Stimulated activated CD4-positive, alpha-beta T cell treated with anti-CD3 and anti-CD28 coated beads, Interleukin-1b, Interleukin-23, amount 100 ng/mL, for 1 hour (primary cell): ENCODE measurements at regions not wholly inside any gene's neighbourhood (a gene's known extent, or its start where the extent isn't known, plus 50 kb on each side); places are given as distances from the start of the nearest gene placed in this dataset.
"Not testable (repeated sequence)": the region's sequence is repeated elsewhere in the genome, so short reads cannot be mapped to it uniquely, and the experiment has no call there.

Experiments used
- DNase-seq, 2 donors: peaks; one replicate each; pipeline ENCODE4 v3.0.0-alpha.2; 2020; ENCODE audit warnings: low read depth in 2 of 2

DNA sequence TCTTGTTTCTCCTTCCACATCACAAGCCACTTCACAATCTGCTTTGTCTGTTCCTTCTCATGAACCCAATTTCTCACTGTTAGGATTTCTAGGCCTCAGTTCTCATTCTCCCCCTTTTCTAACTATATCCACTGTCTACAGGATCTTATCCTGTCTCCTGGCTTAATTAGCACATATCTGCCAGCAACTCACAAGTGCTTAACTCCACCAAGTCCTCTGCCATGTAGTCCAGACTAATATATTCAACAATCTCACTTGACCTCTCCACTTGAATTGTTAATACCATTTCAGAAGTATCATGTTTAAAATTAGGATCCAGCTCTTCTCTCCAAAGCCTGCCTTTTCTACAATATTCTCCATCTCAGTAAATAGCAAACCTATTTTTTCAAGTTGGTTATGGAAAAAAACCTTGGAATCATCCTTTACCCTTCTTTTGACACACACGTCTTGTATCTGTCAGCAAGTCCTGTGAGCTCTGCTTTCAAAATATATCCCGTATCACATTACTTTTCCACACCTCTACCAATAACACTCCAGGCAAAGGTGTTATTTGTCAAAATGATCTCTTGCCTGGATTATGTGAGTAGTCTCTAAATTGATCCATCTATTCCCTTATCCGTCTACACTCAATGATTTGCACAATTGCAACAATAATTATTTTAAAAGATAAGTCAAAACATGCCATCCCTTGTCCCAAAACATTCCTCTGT is 127.2 kb upstream of the SLIT2 start:
- DNase-seq: no peak

DNA sequence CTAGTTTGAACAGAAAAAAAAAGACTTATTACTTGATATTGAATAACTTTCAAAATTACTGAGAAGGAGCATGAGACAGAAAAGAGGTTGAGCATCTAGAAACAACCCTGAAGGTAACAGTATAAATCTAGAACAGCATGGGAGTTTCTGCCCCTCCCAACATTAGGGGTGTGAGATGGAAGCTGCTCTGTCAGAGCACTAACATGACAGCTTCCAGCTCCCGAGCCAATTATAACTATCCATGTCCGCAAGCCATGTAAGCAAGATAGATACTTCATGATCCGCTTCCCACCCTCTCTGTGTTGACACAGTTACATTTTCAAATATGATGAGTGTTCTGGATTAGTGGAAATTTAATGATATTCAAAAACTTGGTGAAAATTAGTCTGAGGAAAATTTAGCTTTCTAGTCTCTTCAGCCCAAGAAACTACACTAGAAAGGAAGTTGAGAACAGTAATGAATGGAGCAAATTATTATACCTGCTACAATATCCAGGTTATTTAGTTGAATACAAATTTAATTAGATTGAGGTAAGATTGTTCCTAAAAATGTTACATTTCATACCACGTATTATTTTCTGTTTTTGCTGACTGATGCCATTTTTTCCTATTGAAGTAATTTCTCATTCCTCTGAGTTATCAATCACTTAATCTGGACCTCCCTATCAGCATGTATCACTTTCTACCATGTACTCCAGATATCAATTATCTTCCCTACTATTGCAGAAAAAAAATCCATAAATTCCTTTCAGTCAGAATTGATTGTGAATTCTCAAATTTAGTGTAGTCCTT is 129.3 kb upstream of the SLIT2 start:
- DNase-seq: no peak

DNA sequence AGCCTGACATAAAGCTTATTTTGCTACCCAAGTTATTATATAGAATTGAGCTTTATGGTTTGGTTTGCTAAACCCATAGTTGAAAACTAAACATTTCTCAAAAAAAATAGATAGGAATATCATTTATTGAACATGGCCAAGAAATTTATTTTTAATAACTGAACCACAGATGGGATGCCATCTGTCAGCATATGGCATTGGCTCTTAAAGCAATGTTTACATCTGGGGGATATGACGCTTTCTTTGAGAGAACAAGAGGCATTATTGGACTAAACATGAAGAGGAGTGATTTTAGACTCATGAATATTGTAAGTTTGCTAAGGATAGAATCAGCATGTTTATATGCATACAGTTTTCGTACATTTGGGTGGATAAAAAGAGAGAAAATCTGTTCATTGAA is 132.6 kb upstream of the SLIT2 start:
- no peak for DNase-seq

DNA sequence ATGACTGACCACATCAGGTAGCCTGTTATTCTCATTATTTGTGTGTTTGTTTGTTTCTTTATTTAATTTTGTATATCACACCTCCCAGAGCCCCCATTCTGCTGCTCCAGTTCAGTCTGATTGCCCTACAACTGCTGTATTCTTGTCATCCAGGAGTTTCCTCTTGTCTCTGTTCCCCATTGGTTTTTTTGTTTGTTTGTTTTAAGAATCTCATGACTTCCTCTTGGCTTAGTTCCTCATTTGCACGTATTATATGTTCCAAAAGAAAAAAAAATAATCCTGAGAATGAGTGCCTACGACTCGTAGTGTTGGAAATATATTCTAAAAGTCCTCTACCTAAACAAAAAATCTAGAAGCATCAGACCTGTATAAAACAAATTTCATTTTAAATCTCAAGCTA is 142.3 kb upstream of the SLIT2 start:
- DNase-seq: no peak

DNA sequence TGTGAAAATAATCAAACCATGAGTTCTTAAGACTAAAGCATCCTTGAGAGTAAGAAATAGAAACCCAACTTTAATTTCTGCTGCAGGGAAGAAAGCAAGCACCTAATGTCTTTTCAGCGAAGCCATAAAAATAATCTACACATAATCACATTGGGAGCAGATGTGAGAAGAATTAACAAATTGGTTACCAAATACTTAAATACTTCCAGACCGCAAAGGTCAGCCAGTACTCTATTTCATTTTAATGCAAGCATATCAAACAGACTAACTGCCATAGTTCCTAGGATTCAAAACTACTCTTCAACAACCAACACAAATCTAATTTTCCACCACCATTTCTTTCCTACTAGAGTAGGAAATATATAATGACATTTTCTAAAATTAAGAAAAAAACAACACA is 144.8 kb upstream of the SLIT2 start:
- no peak for DNase-seq

DNA sequence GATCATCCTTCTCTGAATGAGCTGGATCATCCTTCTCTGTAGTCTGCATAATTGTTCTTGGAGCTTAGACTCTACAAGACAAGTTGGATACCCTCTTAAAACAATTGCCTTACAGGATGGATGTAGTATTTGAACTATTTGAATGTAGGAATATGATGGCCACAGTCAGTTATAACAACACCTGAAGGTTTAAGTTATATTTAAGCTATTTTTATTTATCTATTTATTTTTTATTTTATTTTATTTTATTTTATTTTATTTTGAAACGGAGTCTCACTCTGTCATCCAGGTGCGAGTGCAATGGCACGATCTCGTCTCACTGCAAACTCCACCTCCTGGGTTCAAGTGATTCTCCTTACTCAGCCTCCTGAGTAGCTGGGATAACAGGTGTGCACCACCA is 149.9 kb upstream of the SLIT2 start:
- DNase-seq: no peak

DNA sequence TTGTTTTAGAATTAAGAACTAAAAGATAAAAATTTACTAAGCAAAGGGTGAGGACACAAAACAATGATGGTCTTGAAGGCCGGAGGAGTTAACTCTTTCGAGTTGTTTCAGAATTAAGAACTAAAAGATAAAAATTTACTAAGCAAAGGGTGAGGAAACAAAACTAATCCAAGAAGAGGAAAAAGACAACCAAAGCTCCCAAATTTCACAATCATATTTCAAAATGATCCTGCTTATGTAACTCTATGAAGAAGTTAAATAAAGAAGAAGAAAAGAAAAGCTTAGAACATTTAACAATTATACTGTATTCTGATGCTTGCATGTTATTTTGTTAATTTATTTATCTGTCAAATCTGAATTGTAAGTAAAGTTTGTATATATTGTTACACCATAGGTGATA is 154.8 kb upstream of the SLIT2 start:
- no peak for DNase-seq

DNA sequence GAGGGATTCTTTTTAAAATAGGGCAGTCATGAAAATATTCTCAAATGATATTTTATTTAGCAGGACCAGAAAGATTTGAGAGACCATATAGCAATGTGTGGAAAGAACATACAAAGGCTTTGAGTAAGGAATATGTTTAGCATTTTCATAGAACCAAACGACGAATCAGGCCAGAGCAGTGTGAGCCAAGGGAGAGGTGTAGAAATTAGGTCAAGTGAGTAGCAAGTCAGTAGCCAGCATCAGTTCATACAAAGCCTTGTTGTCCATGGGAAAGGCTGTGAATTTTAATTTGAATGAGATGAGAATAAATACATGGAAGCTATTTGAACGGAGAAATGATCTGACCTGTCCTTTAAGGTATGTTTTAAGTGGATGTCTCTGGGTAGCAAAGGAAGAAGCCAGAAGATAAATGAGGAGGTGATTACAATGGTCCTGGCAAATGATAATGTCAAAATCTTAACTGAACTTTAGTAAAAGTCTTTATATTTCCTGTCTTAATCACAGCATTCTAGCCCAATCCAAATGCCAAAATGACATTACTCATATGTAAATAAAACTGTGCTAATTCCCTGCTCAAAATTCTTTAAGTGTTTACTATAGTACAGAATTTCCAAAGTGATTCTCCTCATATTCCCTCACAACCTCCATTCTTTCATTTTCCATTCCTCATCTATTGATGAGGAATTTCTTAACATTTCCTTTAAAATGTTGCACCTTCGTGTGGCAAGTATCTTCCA is 155.7 kb upstream of the SLIT2 start:
- no peak for DNase-seq

DNA sequence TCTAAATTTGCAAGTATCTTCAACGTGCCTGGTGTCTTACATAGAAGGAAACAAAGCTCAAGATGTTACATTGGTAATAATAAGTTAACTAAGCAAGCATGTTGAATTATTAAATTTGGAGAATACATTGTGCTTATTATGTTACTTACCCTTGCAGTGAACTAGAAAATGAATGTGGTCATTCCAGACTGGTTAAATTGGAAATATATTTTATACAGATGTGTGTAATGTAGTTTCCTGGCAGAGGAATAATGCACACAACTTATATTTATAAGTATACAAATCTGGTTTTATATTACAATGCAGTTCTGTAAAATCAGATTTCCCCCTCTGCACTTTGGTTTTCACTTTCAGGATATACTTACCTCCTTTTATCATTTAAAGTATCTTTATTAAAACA is 159.9 kb upstream of the SLIT2 start:
- no peak for DNase-seq

DNA sequence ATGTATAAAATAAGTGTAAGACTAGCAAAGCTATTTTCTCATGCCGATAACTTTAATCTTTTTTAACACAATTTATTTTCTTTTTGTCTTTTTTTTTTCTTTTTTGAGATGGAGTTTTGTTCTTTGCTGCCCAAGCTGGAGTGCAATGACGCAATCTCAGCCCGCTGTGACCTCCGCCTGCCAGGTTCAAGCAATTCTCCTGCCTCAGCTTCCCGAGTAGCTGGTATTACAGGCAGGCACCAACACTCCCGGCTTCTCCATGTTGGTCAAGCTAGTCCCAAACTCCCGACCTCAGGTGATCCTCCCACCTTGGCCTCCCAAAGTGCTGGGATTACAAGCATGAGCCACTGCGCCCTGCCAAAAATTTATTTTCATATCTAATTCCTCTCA is 164.2 kb upstream of the SLIT2 start:
- DNase-seq: no peak

DNA sequence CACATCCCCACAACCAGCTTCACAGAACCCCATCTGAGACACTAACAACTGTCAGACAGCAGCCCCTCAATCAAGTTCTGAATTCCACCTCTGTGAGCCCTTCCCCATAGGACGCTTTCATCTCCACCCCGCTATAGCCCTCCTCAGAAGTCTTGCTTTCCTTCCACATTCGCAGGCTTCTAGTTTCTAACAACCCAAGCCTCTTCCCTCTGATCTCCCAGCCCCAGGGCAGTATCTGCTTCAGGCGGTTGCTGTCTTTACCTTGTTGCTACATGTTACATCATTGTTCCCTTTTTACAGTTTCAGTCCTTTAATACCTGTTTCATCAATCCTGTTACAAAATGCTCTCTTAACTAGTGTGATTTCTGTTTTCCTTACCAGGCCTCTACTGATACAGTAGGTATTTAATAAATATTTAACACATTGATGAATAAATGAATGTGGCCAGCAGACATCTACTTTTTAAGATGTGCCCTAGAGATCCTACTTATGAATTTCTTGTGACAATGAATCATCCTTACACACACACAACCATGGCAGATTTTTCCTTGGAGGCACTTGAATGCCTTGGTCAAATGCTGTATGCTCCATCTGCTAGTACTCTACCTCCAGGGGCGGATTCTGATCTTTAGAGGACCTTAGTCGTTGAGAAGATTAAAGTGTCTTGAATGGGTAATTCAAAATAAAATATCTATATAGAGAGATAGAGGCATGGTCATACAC is 164.7 kb upstream of the SLIT2 start:
- no peak for DNase-seq

DNA sequence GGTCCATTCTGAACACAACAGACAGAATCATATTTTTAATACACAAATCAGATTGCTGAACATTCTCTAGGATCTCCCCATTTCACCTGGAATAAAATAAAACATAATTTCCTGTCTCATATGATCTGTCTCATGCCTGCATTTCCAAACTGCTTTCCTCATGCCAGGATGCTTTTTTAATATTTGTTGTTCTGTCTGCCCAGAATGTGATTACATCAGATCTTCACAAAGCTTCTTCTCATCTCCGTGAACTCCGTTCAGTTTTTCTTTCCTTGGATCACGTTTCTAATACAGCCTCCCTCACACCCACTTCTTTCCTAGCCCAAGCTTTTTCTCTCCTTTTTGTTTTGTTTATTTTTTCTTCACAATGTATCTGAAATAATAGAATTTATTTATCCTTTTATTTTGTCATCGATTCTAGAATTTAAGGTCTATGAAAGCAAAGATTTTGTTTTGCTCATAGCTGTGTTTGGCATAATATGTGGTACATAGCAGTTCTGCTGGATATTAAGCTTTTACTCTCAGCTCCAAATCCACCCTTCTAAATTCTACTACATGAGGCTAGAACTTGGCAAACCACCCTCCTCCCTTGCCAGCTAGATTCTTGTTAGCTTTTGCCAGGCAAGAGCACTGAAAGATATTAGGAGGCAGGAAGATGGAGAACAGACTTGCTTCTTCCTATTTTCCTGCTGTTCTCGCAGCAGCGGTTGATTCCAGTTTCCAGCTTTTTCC is 165.5 kb upstream of the SLIT2 start:
- DNase-seq: no peak

DNA sequence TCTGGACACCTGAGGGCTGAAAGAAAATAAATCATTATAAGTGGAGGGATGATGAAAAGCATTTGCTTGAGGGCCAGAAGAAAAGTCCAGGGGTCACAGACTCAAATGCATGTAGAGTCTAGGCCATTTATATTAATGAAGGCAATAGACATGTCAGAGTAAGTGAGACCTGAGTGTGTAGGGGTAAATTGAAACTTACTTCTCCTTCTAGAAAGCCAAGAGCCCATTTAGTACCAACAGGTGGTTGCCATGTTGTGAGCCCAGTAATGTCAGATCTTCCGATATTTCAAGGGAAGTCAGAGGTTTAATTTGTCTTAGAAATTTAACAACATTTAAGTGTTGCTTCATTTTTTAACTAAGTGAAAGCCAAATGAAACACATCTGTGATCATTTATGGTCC is 166.1 kb upstream of the SLIT2 start:
- no peak for DNase-seq

DNA sequence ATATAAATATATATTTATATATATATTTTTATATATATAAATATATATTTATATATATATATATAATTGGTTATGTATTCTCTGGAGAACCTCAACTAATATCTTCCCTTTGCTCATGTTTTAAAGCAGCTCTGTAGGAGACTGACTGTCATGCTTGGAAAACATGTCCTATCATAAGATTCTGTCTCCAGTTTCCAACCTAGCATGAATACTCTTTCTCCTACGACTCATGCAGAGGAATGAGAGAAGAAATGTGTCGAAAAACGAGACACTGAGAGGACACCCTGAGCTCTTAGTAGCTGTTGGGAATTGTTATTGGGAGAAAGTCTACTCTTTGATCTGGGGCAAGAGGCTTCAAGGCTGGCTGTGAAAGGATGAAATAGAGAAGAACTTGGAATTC is 166.5 kb upstream of the SLIT2 start:
- DNase-seq: no peak

DNA sequence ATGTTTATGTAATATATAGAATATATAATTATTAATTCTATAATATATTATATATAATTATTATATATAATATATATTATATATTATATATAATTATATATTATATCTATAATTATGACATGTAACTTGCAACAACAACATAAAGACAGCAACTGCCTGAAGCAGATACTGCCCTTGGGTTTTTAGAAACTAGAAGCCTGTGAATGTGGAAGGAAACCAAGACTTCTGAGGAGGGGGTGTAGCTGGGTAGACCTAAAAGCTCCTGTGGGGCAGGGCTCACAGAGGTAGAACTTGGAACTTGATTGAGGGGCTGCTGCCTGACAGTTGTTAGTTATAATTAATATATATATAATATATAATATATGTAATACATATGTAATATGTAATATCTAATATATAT is 167.2 kb upstream of the SLIT2 start:
- DNase-seq: no peak

DNA sequence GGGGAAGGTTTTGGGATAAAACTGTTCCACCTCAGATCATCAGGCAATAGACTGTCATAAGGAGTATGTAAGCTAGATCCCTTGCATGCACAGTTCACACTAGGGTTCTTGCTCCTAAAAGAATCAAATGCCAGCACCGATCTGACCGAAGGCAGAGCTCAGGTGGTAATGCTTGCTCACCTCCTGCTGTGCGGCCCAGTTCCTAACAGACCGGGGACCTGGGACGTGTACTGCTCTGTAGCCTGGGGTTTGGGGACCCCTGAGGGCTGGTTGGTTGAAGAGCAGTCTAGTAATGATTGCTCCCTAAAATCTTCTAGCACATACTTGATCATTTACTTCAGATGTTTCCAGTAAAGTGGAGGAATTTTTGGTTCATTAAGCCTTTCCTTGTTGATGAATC is 173.1 kb upstream of the SLIT2 start:
- no peak for DNase-seq

DNA sequence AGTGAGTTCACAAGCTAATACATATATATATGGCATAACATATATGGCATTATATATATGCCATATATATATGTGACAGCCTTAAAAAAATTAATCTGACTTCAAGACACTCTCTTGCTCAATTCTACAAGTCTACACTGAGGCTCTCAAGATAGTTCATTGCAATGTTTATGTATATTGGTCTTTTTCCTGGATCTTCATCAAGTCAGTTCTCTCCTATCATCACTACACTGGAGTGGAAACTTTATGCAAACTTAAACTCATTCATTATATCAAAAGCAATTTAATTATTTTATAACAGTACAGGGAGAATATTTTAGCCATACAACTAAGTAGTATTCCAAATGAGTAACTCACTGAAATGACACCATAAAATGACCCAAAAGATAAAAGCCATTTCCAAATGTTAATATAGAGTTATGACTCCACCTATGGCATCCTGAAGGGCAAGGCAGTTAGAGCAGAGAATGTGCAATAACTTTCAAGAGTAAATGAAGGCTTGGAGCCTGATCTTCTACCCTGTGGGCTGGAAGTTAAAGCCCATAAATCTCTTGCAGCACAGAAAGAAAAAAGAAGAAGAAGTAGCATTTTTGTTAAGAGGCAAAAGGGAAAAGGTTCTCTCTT is 176.3 kb upstream of the SLIT2 start:
- no peak for DNase-seq

DNA sequence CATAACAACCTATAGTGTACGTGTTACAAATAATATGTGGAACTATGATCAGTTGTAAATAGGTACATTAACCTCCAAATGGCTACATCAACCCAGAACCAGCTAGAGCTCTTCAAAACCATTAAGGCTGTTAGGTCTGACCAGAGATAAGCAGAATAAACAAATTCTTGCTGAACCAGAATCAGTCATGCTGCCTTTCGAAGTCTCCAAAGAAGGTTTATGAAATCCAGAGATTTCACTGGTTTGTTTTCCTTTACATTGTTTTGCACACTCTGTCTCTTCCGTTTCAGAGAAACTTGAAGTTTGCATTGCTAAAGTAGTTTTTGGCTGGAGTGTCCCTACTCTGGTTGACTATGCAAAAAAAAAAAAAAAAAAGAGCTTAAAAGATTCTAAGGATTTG is 177.3 kb upstream of the SLIT2 start:
- no peak for DNase-seq

DNA sequence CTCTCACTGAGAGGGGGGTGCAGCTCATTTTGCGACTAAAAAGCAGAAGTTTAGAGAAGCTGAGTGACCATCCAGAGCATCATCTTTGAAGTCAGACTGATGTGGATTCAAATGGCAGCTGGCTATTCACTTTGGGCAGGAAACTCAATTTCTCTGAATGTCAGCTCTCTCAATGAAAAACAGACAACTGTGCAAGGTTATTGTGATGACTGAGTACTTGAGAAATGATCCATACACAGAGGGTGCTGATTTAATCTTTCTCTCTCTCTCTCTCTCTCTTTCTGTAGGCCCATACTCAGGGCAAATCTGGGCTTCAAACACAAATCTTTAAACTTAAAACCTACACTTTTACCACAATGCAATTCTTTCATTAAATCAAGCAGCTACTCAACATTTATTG is 185.8 kb upstream of the SLIT2 start:
- no peak for DNase-seq

DNA sequence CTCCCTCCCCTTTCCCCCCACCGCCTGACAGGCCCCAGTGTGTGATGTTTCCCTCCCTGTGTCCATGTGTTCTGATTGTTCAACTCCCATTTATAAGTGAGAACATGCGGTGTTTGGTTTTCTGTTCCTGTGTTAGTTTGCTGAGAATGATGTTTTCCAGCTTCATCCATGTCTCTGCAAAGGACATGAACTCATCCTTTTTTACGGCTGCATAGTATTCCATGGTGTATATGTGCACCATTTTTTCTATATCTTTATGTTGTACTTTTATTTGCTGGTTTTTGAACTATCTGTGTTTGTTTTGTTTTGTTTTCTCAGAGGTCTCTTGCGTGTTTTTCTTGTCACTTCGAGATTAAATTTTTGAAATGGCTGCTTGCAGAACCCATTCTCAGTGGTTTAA is 188.8 kb upstream of the SLIT2 start:
- not testable (repeated sequence) for DNase-seq

DNA sequence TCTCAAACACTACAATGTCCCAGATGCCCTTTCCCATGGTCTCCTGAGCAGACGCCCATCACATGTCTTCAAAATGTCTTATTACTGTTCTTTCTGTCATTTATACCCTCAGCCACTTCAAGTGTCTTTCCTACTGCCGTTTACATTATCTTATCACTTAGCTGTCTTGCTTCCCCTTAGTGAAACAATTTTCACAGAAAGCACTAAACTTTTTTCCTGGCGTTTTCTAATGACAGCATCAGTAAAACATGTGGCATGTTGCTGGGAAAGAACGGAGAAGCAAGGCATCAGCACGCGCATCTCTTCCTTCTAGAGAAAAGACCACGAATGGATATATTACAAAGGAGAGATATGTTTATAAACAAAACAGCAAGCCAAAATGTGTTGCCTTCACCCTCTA is 189.7 kb upstream of the SLIT2 start:
- DNase-seq: no peak
